Activated CD4-positive, CD25-positive, alpha-beta regulatory T cell treated with anti-CD3 and anti-CD28 coated beads, Interleukin-2, amount 50 U/mL, for 72 hours (primary cell): ENCODE measurements at regions not wholly inside any gene's neighbourhood (a gene's known extent, or its start where the extent isn't known, plus 50 kb on each side); places are given as distances from the start of the nearest gene placed in this dataset.

Experiments
- DNase-seq: peaks from one replicate; pipeline ENCODE4 v3.0.0; 2021

- DNase-seq = no peak
These were observed 609.5 kb downstream of the EPHA4 start for GRCh38 chr2:220962556-220962955.

- no peak for DNase-seq
These were observed 609.0 kb downstream of the EPHA4 start for GRCh38 chr2:220963076-220963475.

GRCh38 chr2:220963930-220964329 is 608.2 kb downstream of the EPHA4 start:
- no peak for DNase-seq

GRCh38 chr2:220966636-220967035 is 605.5 kb downstream of the EPHA4 start:
- DNase-seq = no peak

GRCh38 chr2:220969348-220969747 is 602.8 kb downstream of the EPHA4 start:
- DNase-seq = no peak

GRCh38 chr2:220980966-220981675 is 591.0 kb downstream of the EPHA4 start:
- DNase-seq = no peak

- DNase-seq = no peak
These were observed 590.2 kb downstream of the EPHA4 start for GRCh38 chr2:220981926-220982325.

- no peak for DNase-seq
These were observed 586.5 kb downstream of the EPHA4 start for GRCh38 chr2:220985561-220985960.

- DNase-seq = no peak
These were observed 584.3 kb downstream of the EPHA4 start for GRCh38 chr2:220987839-220988238.

GRCh38 chr2:220991972-220992371 is 580.1 kb downstream of the EPHA4 start:
- DNase-seq = no peak

- DNase-seq = no peak
These were observed 577.3 kb downstream of the EPHA4 start for GRCh38 chr2:220994846-220995245.

- no peak for DNase-seq
These were observed 576.5 kb downstream of the EPHA4 start for GRCh38 chr2:220995581-220995980.

GRCh38 chr2:220998156-220998555 is 573.9 kb downstream of the EPHA4 start:
- DNase-seq = no peak

- DNase-seq = no peak
These were observed 572.7 kb downstream of the EPHA4 start for GRCh38 chr2:220999356-220999755.

- no peak for DNase-seq
These were observed 570.7 kb downstream of the EPHA4 start for GRCh38 chr2:221001381-221001801.

GRCh38 chr2:221002101-221002685 is 569.9 kb downstream of the EPHA4 start:
- DNase-seq = no peak

- no peak for DNase-seq
These were observed 566.8 kb downstream of the EPHA4 start for GRCh38 chr2:221005338-221005737.

GRCh38 chr2:221006084-221006483 is 566.0 kb downstream of the EPHA4 start:
- no peak for DNase-seq

- DNase-seq = no peak
These were observed 555.6 kb downstream of the EPHA4 start for GRCh38 chr2:221016551-221016950.

- no peak for DNase-seq
These were observed 553.8 kb downstream of the EPHA4 start for GRCh38 chr2:221018262-221018661.

- DNase-seq = no peak
These were observed 552.4 kb downstream of the EPHA4 start for GRCh38 chr2:221019668-221020067.

GRCh38 chr2:221022554-221022953 is 549.5 kb downstream of the EPHA4 start:
- DNase-seq = no peak

- no peak for DNase-seq
These were observed 546.7 kb downstream of the EPHA4 start for GRCh38 chr2:221025398-221025797.

- DNase-seq = no peak
These were observed 537.9 kb downstream of the EPHA4 start for GRCh38 chr2:221034026-221034701.
